ENCODE measurements at regions not wholly inside any gene's neighbourhood (a gene's known extent, or its start where the extent isn't known, plus 50 kb on each side); places are given as distances from the start of the nearest gene placed in this dataset.

GRCh38 chr20:11247046-11248010 lies 573.5 kb upstream of the JAG1 start:
- Histone ChIP-seq H3K4me3 (ENCODE audit: insufficient read depth, low read depth, low read length) (no peak overlapping the region), H3K9ac (ENCODE audit: low read length) (no peak overlapping the region), H3K9me3 (ENCODE audit: insufficient read depth, low read depth, low read length) (no peaks in the 10 kb centered on the region), H3K36me3 (ENCODE audit: insufficient read depth, low read length) (no peaks in the 10 kb centered on the region), H3K27ac (ENCODE audit: low read depth, low read length) (no peak overlapping the region), H3K4me2 (ENCODE audit: low read length) (no peak overlapping the region), H3K4me1 (ENCODE audit: insufficient read depth, low read length) (peaks cover 4% of the 10 kb centered on the region), H4K20me1 (ENCODE audit: insufficient read depth, low read length) (no peaks in the 10 kb centered on the region), H3K27me3 (ENCODE audit: insufficient read depth, low read length) (peaks cover 8% of the 10 kb centered on the region), H3K79me2 (ENCODE audit: insufficient read depth, low read length) (no peaks in the 10 kb centered on the region), H2AFZ (ENCODE audit: low read depth, low read length) (no peak overlapping the region)
- H3K4me3 Mint-ChIP-seq (ENCODE audit: unreplicated experiment) = no peak overlapping the region
- TF ChIP-seq, protein P1, sequence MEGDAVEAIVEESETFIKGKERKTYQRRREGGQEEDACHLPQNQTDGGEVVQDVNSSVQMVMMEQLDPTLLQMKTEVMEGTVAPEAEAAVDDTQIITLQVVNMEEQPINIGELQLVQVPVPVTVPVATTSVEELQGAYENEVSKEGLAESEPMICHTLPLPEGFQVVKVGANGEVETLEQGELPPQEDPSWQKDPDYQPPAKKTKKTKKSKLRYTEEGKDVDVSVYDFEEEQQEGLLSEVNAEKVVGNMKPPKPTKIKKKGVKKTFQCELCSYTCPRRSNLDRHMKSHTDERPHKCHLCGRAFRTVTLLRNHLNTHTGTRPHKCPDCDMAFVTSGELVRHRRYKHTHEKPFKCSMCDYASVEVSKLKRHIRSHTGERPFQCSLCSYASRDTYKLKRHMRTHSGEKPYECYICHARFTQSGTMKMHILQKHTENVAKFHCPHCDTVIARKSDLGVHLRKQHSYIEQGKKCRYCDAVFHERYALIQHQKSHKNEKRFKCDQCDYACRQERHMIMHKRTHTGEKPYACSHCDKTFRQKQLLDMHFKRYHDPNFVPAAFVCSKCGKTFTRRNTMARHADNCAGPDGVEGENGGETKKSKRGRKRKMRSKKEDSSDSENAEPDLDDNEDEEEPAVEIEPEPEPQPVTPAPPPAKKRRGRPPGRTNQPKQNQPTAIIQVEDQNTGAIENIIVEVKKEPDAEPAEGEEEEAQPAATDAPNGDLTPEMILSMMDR (IDR thresholded peaks at IDR 0.05; ENCODE audit: insufficient read depth, low read depth, low read length) = no peak
- no peak for TF ChIP-seq EZH2 (IDR thresholded peaks at IDR 0.05; ENCODE audit: insufficient read depth, low read length)
- H3K4me1 Mint-ChIP-seq (ENCODE audit: low read depth, unreplicated experiment) = peaks cover 31% of the 10 kb centered on the region
- H3K9me3 Mint-ChIP-seq (ENCODE audit: unreplicated experiment) = no peaks in the 10 kb centered on the region
- H3K36me3 Mint-ChIP-seq (ENCODE audit: low read depth, unreplicated experiment) = no peaks in the 10 kb centered on the region
- DNase-seq (ENCODE audit: low read depth) (no peak), FAIRE-seq (no peak)
- H3K27ac Mint-ChIP-seq (ENCODE audit: unreplicated experiment) = peak overlapping the region; percentile 21
- H3K27me3 Mint-ChIP-seq (ENCODE audit: low read depth, unreplicated experiment) = no peaks in the 10 kb centered on the region

- H3K4me3 Mint-ChIP-seq (ENCODE audit: unreplicated experiment) = no peak overlapping the region
- TF ChIP-seq, protein P1 (IDR thresholded peaks at IDR 0.05; ENCODE audit: insufficient read depth, low read depth, low read length) = no peak
- TF ChIP-seq EZH2 (IDR thresholded peaks at IDR 0.05; ENCODE audit: insufficient read depth, low read length) = no peak
- peaks cover 32% of the 10 kb centered on the region for H3K4me1 Mint-ChIP-seq (ENCODE audit: low read depth, unreplicated experiment)
- H3K36me3 Mint-ChIP-seq (ENCODE audit: low read depth, unreplicated experiment) = no peaks in the 10 kb centered on the region
- no peak overlapping the region for H3K27ac ChIP-seq (ENCODE audit: low read depth, low read length)
- no peak overlapping the region for H2AFZ ChIP-seq (ENCODE audit: low read depth, low read length)
- FAIRE-seq (no peak), DNase-seq (ENCODE audit: low read depth) (no peak)
- no peak overlapping the region for H3K4me3 ChIP-seq (ENCODE audit: insufficient read depth, low read depth, low read length)
- no peaks in the 10 kb centered on the region for H3K79me2 ChIP-seq (ENCODE audit: insufficient read depth, low read length)
- peak overlapping the region; percentile 21 for H3K27ac Mint-ChIP-seq (ENCODE audit: unreplicated experiment)
- no peaks in the 10 kb centered on the region for H3K9me3 Mint-ChIP-seq (ENCODE audit: unreplicated experiment)
- H4K20me1 ChIP-seq (ENCODE audit: insufficient read depth, low read length) = no peaks in the 10 kb centered on the region
- no peaks in the 10 kb centered on the region for H3K36me3 ChIP-seq (ENCODE audit: insufficient read depth, low read length)
- peaks cover 4% of the 10 kb centered on the region for H3K4me1 ChIP-seq (ENCODE audit: insufficient read depth, low read length)
- H3K9ac ChIP-seq (ENCODE audit: low read length) = no peak overlapping the region
- H3K4me2 ChIP-seq (ENCODE audit: low read length) = no peak overlapping the region
- no peaks in the 10 kb centered on the region for H3K27me3 Mint-ChIP-seq (ENCODE audit: low read depth, unreplicated experiment)
- H3K9me3 ChIP-seq (ENCODE audit: insufficient read depth, low read depth, low read length) = no peaks in the 10 kb centered on the region
- peaks cover 8% of the 10 kb centered on the region for H3K27me3 ChIP-seq (ENCODE audit: insufficient read depth, low read length)
These were observed 574.2 kb upstream of the JAG1 start for GRCh38 chr20:11248011-11248409.
